ENCODE measurements at regions not wholly inside any gene's neighbourhood (a gene's known extent, or its start where the extent isn't known, plus 50 kb on each side); places are given as distances from the start of the nearest gene placed in this dataset.

GRCh38 chr11:19447150-19447566 is 206.4 kb upstream of the E2F8 start:
- H3K4me3 ChIP-seq (ENCODE audit: low read depth, low read length), result no peak overlapping the region
- no peak for DNase-seq (ENCODE audit: low read depth)
- TF ChIP-seq MAX (IDR thresholded peaks at IDR 0.05; ENCODE audit: low read depth, low read length) (no peak), POLR2A (IDR thresholded peaks at IDR 0.05; ENCODE audit: extremely low read depth, insufficient read length) (no peak), CTCF (IDR thresholded peaks at IDR 0.05; ENCODE audit: low read depth, low read length) (no peak), MYC (IDR thresholded peaks at IDR 0.05; ENCODE audit: low read depth, low read length) (no peak)

- TF ChIP-seq POLR2A (IDR thresholded peaks at IDR 0.05; ENCODE audit: extremely low read depth, insufficient read length) (no peak), MAX (IDR thresholded peaks at IDR 0.05; ENCODE audit: low read depth, low read length) (no peak), MYC (IDR thresholded peaks at IDR 0.05; ENCODE audit: low read depth, low read length) (no peak), CTCF (IDR thresholded peaks at IDR 0.05; ENCODE audit: low read depth, low read length) (no peak)
- no peak overlapping the region for H3K4me3 ChIP-seq (ENCODE audit: low read depth, low read length)
- DNase-seq (ENCODE audit: low read depth), result no peak
Measured at GRCh38 chr11:19445771-19446170, 205.0 kb upstream of the E2F8 start.

GRCh38 chr11:19444231-19444630 is 203.5 kb upstream of the E2F8 start:
- peak; percentile 38 for DNase-seq (ENCODE audit: low read depth)
- H3K4me3 ChIP-seq (ENCODE audit: low read depth, low read length), result no peak overlapping the region
- TF ChIP-seq MYC (IDR thresholded peaks at IDR 0.05; ENCODE audit: low read depth, low read length) (no peak), POLR2A (IDR thresholded peaks at IDR 0.05; ENCODE audit: extremely low read depth, insufficient read length) (no peak), CTCF (IDR thresholded peaks at IDR 0.05; ENCODE audit: low read depth, low read length) (no peak), MAX (IDR thresholded peaks at IDR 0.05; ENCODE audit: low read depth, low read length) (no peak)

- TF ChIP-seq MAX (IDR thresholded peaks at IDR 0.05; ENCODE audit: low read depth, low read length), result no peak
- no peak for TF ChIP-seq MYC (IDR thresholded peaks at IDR 0.05; ENCODE audit: low read depth, low read length)
- no peak for TF ChIP-seq CTCF (IDR thresholded peaks at IDR 0.05; ENCODE audit: low read depth, low read length)
- TF ChIP-seq POLR2A (IDR thresholded peaks at IDR 0.05; ENCODE audit: extremely low read depth, insufficient read length), result no peak
- no peak for DNase-seq (ENCODE audit: low read depth)
- H3K4me3 ChIP-seq (ENCODE audit: low read depth, low read length), result no peak overlapping the region
Measured at GRCh38 chr11:19442554-19442910, 201.8 kb upstream of the E2F8 start.

GRCh38 chr11:19441752-19442553 is 201.2 kb upstream of the E2F8 start:
- TF ChIP-seq CTCF (IDR thresholded peaks at IDR 0.05; ENCODE audit: low read depth, low read length) (no peak), POLR2A (IDR thresholded peaks at IDR 0.05; ENCODE audit: extremely low read depth, insufficient read length) (no peak), MYC (IDR thresholded peaks at IDR 0.05; ENCODE audit: low read depth, low read length) (no peak), MAX (IDR thresholded peaks at IDR 0.05; ENCODE audit: low read depth, low read length) (no peak)
- H3K4me3 ChIP-seq (ENCODE audit: low read depth, low read length), result no peak overlapping the region
- DNase-seq (ENCODE audit: low read depth), result peak; percentile 84

Measured in NB4 (cell line).